PC-3 (cell line): ENCODE measurements at regions not wholly inside any gene's neighbourhood (a gene's known extent, or its start where the extent isn't known, plus 50 kb on each side); places are given as distances from the start of the nearest gene placed in this dataset.

Source experiments
- EZH2phosphoT487 ChIP-seq: fragments of 300-600 bp; sonication (generic); IDR thresholded peaks from 2 replicates; pipeline ENCODE4 v1.6.1; 2018; ENCODE audit warnings: mild to moderate bottlenecking, antibody characterized with exemption, low read length, borderline replicate concordance
- TF ChIP-seq, protein P1 (sequence below): fragments of 300-600 bp; sonication (generic); conservative IDR thresholded peaks from 2 replicates; pipeline ENCODE4 v1.5.1; 2017; ENCODE audit warnings: antibody characterized with exemption, low read depth, mild to moderate bottlenecking, low read length

DNA sequence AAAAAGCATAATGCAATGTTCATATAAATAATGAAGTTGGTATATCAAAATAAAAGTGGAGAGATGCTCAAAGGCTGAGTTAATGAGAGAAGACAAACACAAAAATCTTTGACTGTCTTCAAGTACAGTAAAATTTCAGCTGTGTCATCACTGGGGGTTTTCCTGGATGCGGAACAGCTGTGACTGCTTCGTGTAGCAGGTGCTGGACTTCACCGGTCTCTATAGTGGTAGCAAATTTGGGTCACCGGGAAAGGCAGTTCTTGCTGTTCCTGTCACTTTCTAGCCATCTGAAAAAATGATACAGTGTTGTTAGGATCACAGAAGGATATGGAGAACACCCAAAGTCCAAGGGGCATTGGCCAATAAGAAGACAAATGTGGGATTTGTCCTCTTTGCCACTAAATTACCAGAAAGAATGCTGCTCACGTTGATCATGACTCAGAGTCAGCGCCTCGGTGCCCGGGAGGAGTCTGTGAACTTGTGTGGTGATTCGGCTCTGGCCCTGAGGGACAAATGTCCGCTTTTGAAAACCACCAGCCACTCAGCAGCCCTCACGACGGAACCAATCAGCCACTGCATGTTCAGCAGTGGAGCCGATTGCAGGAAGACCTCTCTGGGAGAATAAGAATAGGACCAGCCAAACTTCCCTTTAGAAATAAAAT, 230.1 kb upstream of the FAT1 start:
- TF ChIP-seq, protein P1, sequence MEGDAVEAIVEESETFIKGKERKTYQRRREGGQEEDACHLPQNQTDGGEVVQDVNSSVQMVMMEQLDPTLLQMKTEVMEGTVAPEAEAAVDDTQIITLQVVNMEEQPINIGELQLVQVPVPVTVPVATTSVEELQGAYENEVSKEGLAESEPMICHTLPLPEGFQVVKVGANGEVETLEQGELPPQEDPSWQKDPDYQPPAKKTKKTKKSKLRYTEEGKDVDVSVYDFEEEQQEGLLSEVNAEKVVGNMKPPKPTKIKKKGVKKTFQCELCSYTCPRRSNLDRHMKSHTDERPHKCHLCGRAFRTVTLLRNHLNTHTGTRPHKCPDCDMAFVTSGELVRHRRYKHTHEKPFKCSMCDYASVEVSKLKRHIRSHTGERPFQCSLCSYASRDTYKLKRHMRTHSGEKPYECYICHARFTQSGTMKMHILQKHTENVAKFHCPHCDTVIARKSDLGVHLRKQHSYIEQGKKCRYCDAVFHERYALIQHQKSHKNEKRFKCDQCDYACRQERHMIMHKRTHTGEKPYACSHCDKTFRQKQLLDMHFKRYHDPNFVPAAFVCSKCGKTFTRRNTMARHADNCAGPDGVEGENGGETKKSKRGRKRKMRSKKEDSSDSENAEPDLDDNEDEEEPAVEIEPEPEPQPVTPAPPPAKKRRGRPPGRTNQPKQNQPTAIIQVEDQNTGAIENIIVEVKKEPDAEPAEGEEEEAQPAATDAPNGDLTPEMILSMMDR = no peak
- TF ChIP-seq EZH2phosphoT487 = no peak
